ENCODE measurements at regions not wholly inside any gene's neighbourhood (a gene's known extent, or its start where the extent isn't known, plus 50 kb on each side); places are given as distances from the start of the nearest gene placed in this dataset.
A peak's percentile ranks its signal among the peaks of the same experiment; 100 is the strongest.

- no peaks in the 10 kb centered on the region for H3K36me3 ChIP-seq (ENCODE audit: control insufficient read depth, insufficient read depth, low read length)
- Mint-ChIP-seq H3K27me3 (ENCODE audit: insufficient read depth) (no peaks in the 10 kb centered on the region), H3K4me1 (peaks cover 4% of the 10 kb centered on the region), H3K9me3 (no peaks in the 10 kb centered on the region), H3K36me3 (ENCODE audit: low read depth) (no peaks in the 10 kb centered on the region), H3K4me3 (no peak overlapping the region), H3K27ac (no peak overlapping the region)
- no peak for TF ChIP-seq CTCF (conservative IDR thresholded peaks at IDR 0.05)
- 80% methylated on average over 1 of the region's 1 CpG; no CpG with 5 or more reads in 1 of the 2 experiments for whole genome bisulfite sequencing, 2 experiments (ENCODE audit: insufficient coverage in 1 of 2, insufficient read length in 1 of 2)
- H3K27me3 ChIP-seq (ENCODE audit: control insufficient read depth, insufficient read depth, low read length, poor library complexity, severe bottlenecking): no peaks in the 10 kb centered on the region
- H3K27ac ChIP-seq (ENCODE audit: low read depth, low read length): peak overlapping the region; percentile 42
- no peak for DNase-seq
- H3K9ac ChIP-seq (ENCODE audit: extremely low read depth, low read length, poor library complexity, severe bottlenecking): no peak overlapping the region
- H3K4me3 ChIP-seq (ENCODE audit: low read length): no peak overlapping the region
- H3K9me3 ChIP-seq (ENCODE audit: control insufficient read depth, low read length): no peaks in the 10 kb centered on the region
- H3K4me1 ChIP-seq (ENCODE audit: control insufficient read depth, insufficient read depth, low read length): no peaks in the 10 kb centered on the region
Measured at GRCh38 chr3:102183186-102183585, 251.6 kb upstream of the ZPLD1 start.

- no peaks in the 10 kb centered on the region for H3K27me3 Mint-ChIP-seq (ENCODE audit: insufficient read depth)
- H3K36me3 Mint-ChIP-seq (ENCODE audit: low read depth): no peaks in the 10 kb centered on the region
- H3K27ac ChIP-seq (ENCODE audit: low read depth, low read length): peak overlapping the region; percentile 42
- no peaks in the 10 kb centered on the region for H3K36me3 ChIP-seq (ENCODE audit: control insufficient read depth, insufficient read depth, low read length)
- H3K9ac ChIP-seq (ENCODE audit: extremely low read depth, low read length, poor library complexity, severe bottlenecking): no peak overlapping the region
- DNase-seq: no peak
- peaks cover 4% of the 10 kb centered on the region for H3K4me1 Mint-ChIP-seq
- TF ChIP-seq CTCF (conservative IDR thresholded peaks at IDR 0.05): no peak
- no peaks in the 10 kb centered on the region for H3K9me3 ChIP-seq (ENCODE audit: control insufficient read depth, low read length)
- no peak overlapping the region for H3K4me3 ChIP-seq (ENCODE audit: low read length)
- no peaks in the 10 kb centered on the region for H3K9me3 Mint-ChIP-seq
- no peak overlapping the region for H3K27ac Mint-ChIP-seq
- H3K27me3 ChIP-seq (ENCODE audit: control insufficient read depth, insufficient read depth, low read length, poor library complexity, severe bottlenecking): no peaks in the 10 kb centered on the region
- WGBS, 2 experiments (ENCODE audit: insufficient coverage in 1 of 2, insufficient read length in 1 of 2): 89% methylated on average over 1 of the region's 1 CpG; no CpG with 5 or more reads in 1 of the 2 experiments
- no peaks in the 10 kb centered on the region for H3K4me1 ChIP-seq (ENCODE audit: control insufficient read depth, insufficient read depth, low read length)
- no peak overlapping the region for H3K4me3 Mint-ChIP-seq
Measured at GRCh38 chr3:102183623-102184022, 251.2 kb upstream of the ZPLD1 start.

GRCh38 chr3:102189541-102189940 lies 245.3 kb upstream of the ZPLD1 start:
- Mint-ChIP-seq H3K27ac (no peak overlapping the region), H3K36me3 (ENCODE audit: low read depth) (no peaks in the 10 kb centered on the region), H3K4me1 (no peaks in the 10 kb centered on the region), H3K4me3 (no peak overlapping the region), H3K9me3 (no peaks in the 10 kb centered on the region), H3K27me3 (ENCODE audit: insufficient read depth) (no peaks in the 10 kb centered on the region)
- WGBS, 2 experiments (ENCODE audit: insufficient coverage in 1 of 2, insufficient read length in 1 of 2): 84 to 92% methylated on average over 2 of the region's 2 CpGs
- Histone ChIP-seq H3K9me3 (ENCODE audit: control insufficient read depth, low read length) (no peaks in the 10 kb centered on the region), H3K27me3 (ENCODE audit: control insufficient read depth, insufficient read depth, low read length, poor library complexity, severe bottlenecking) (no peaks in the 10 kb centered on the region), H3K27ac (ENCODE audit: low read depth, low read length) (no peak overlapping the region), H3K9ac (ENCODE audit: extremely low read depth, low read length, poor library complexity, severe bottlenecking) (no peak overlapping the region), H3K4me3 (ENCODE audit: low read length) (no peak overlapping the region), H3K4me1 (ENCODE audit: control insufficient read depth, insufficient read depth, low read length) (no peaks in the 10 kb centered on the region), H3K36me3 (ENCODE audit: control insufficient read depth, insufficient read depth, low read length) (no peaks in the 10 kb centered on the region)
- no peak for DNase-seq
- TF ChIP-seq CTCF (conservative IDR thresholded peaks at IDR 0.05): no peak

All from endodermal cell (in vitro differentiated cells).